ENCODE measurements at regions not wholly inside any gene's neighbourhood (a gene's known extent, or its start where the extent isn't known, plus 50 kb on each side); places are given as distances from the start of the nearest gene placed in this dataset.

DNA sequence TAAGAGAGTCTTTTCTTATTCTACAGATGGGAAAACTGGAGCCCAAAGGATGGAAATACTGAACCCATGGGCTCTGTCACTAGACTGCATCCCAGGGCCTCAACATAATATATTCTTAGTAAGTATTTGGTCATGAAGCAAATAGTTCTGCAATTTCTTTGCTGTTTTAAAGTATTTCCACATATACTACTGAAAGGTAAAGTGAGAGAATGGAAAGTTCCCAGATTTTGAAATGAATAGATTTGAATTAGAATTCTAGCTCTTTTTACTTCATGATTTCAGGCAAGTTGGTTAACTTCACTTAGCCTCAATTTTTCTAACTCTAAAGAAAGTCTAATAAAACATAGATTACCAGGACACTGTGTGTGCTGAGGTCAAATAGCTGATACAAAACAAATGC lies 95.6 kb upstream of the FGGY start:
- dilution Hi-C loops (cut with MboI; ENCODE audit: extremely low pct_ligation_motif_present, low sequenced_read_pairs) = no loop called here

DNA sequence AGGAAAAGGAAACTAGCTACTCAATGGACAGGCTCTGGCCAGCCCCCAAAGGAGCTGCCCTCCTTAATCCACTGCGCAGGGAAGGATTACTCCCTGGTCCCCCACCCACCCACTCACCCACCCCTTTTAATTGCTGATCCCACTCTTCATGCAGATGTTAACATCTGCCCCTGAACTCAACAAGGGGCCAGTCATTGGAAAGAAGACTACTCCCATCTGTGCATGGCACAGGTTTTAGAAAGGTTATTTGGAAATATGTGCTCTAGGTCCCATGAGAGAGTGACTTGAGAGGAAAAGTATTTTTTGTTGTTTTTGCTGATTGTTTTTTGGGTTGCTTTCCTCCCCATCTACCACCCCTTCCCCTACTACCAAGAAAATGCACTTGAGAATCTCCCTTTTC lies 94.4 kb upstream of the FGGY start:
- Histone ChIP-seq H3K9ac (ENCODE audit: control insufficient read depth, extremely low read depth, insufficient read depth, low read length) (no peak overlapping the region), H3K4me1 (ENCODE audit: control insufficient read depth, extremely low read depth, insufficient read depth, low read length) (no peaks in the 10 kb centered on the region)
- DNase-seq (ENCODE audit: low read depth, low spot score) = no peak

More for the DNA sequence above, 95.6 kb upstream of the FGGY start:
- no peaks in the 10 kb centered on the region for H4K20me1 ChIP-seq (ENCODE audit: control insufficient read depth, extremely low read depth, insufficient read depth, low read length)
- no peak overlapping the region for H3K4me3 ChIP-seq (ENCODE audit: control insufficient read depth in 2 of 3, extremely low read depth in 1 of 3, insufficient read depth in 2 of 3, low read depth in 1 of 3, low read length in 3 of 3)
- no peak for DNase-seq (ENCODE audit: low read depth, low spot score)
- H2AFZ ChIP-seq (ENCODE audit: control insufficient read depth, low read length) = no peak overlapping the region
- no peaks in the 10 kb centered on the region for H3K79me2 ChIP-seq (ENCODE audit: control insufficient read depth, insufficient read depth, low read length)
- no peak overlapping the region for H3K9ac ChIP-seq (ENCODE audit: control insufficient read depth, extremely low read depth, insufficient read depth, low read length)
- no peaks in the 10 kb centered on the region for H3K36me3 ChIP-seq (ENCODE audit: control insufficient read depth in 2 of 2, extremely low read depth in 1 of 2, insufficient read depth in 2 of 2, low read length in 2 of 2)
- H3K27me3 ChIP-seq (ENCODE audit: control insufficient read depth, extremely low read depth, insufficient read depth, low read length) = no peaks in the 10 kb centered on the region
- no peak overlapping the region for H3K27ac ChIP-seq (ENCODE audit: control insufficient read depth, insufficient read depth, low read length)
- FAIRE-seq = no peak
- H3K4me2 ChIP-seq (ENCODE audit: control insufficient read depth, extremely low read depth, insufficient read depth, low read depth, low read length) = no peak overlapping the region
- TF ChIP-seq, protein P1, sequence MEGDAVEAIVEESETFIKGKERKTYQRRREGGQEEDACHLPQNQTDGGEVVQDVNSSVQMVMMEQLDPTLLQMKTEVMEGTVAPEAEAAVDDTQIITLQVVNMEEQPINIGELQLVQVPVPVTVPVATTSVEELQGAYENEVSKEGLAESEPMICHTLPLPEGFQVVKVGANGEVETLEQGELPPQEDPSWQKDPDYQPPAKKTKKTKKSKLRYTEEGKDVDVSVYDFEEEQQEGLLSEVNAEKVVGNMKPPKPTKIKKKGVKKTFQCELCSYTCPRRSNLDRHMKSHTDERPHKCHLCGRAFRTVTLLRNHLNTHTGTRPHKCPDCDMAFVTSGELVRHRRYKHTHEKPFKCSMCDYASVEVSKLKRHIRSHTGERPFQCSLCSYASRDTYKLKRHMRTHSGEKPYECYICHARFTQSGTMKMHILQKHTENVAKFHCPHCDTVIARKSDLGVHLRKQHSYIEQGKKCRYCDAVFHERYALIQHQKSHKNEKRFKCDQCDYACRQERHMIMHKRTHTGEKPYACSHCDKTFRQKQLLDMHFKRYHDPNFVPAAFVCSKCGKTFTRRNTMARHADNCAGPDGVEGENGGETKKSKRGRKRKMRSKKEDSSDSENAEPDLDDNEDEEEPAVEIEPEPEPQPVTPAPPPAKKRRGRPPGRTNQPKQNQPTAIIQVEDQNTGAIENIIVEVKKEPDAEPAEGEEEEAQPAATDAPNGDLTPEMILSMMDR (optimal IDR thresholded peaks at IDR 0.05 in 1 of 3, IDR thresholded peaks at IDR 0.05 in 1 of 3, conservative IDR thresholded peaks at IDR 0.05 in 1 of 3; ENCODE audit: extremely low read depth in 1 of 3, insufficient read depth in 2 of 3, low read length in 3 of 3) = no peak
- no peak for TF ChIP-seq EZH2 (IDR thresholded peaks at IDR 0.05; ENCODE audit: low read length)
- no peaks in the 10 kb centered on the region for H3K9me1 ChIP-seq (ENCODE audit: control insufficient read depth, extremely low read depth, insufficient read depth, low read length)
- H3K9me3 ChIP-seq (ENCODE audit: control insufficient read depth, low read depth, low read length) = no peaks in the 10 kb centered on the region
- H3K4me1 ChIP-seq (ENCODE audit: control insufficient read depth, extremely low read depth, insufficient read depth, low read length) = no peaks in the 10 kb centered on the region

More for the DNA sequence above, 94.4 kb upstream of the FGGY start:
- no peaks in the 10 kb centered on the region for H3K36me3 ChIP-seq (ENCODE audit: control insufficient read depth in 2 of 2, extremely low read depth in 1 of 2, insufficient read depth in 2 of 2, low read length in 2 of 2)
- H3K27me3 ChIP-seq (ENCODE audit: control insufficient read depth, extremely low read depth, insufficient read depth, low read length) = no peaks in the 10 kb centered on the region
- H3K27ac ChIP-seq (ENCODE audit: control insufficient read depth, insufficient read depth, low read length) = no peak overlapping the region
- H2AFZ ChIP-seq (ENCODE audit: control insufficient read depth, low read length) = no peak overlapping the region
- FAIRE-seq = no peak
- dilution Hi-C loops (cut with MboI; ENCODE audit: extremely low pct_ligation_motif_present, low sequenced_read_pairs) = no loop called here
- H3K9me1 ChIP-seq (ENCODE audit: control insufficient read depth, extremely low read depth, insufficient read depth, low read length) = no peaks in the 10 kb centered on the region
- no peak overlapping the region for H3K4me2 ChIP-seq (ENCODE audit: control insufficient read depth, extremely low read depth, insufficient read depth, low read depth, low read length)
- TF ChIP-seq, protein P1 (optimal IDR thresholded peaks at IDR 0.05 in 1 of 3, IDR thresholded peaks at IDR 0.05 in 1 of 3, conservative IDR thresholded peaks at IDR 0.05 in 1 of 3; ENCODE audit: extremely low read depth in 1 of 3, insufficient read depth in 2 of 3, low read length in 3 of 3) = no peak
- no peak for TF ChIP-seq EZH2 (IDR thresholded peaks at IDR 0.05; ENCODE audit: low read length)
- H3K79me2 ChIP-seq (ENCODE audit: control insufficient read depth, insufficient read depth, low read length) = no peaks in the 10 kb centered on the region
- H4K20me1 ChIP-seq (ENCODE audit: control insufficient read depth, extremely low read depth, insufficient read depth, low read length) = no peaks in the 10 kb centered on the region
- H3K9me3 ChIP-seq (ENCODE audit: control insufficient read depth, low read depth, low read length) = no peaks in the 10 kb centered on the region
- H3K4me3 ChIP-seq (ENCODE audit: control insufficient read depth in 2 of 3, extremely low read depth in 1 of 3, insufficient read depth in 2 of 3, low read depth in 1 of 3, low read length in 3 of 3) = no peak overlapping the region
